Coronary artery (tissue), 2 donors: ENCODE measurements at regions not wholly inside any gene's neighbourhood (a gene's known extent, or its start where the extent isn't known, plus 50 kb on each side); places are given as distances from the start of the nearest gene placed in this dataset.

ENCODE experiments used
- DNase-seq: peaks from one replicate; pipeline ENCODE4 v3.0.0-alpha.2; 2017; ENCODE audit warnings: low spot score
- H3K27ac ChIP-seq, 2 donors: fragments of 200-600 bp; sonication (generic); one replicate each; pipeline ENCODE4 v1.5.1; 2016 to 2019
- H3K4me3 ChIP-seq: fragments of 200-600 bp; sonication (generic); 2 replicates; pipeline ENCODE4 v1.5.1; 2016; ENCODE audit warnings: mild to moderate bottlenecking, moderate library complexity
- TF ChIP-seq, protein P1 (sequence below): fragments of 200-600 bp; sonication (generic); IDR thresholded peaks from one replicate; pipeline ENCODE4 v1.5.1; 2019; ENCODE audit warnings: antibody characterized with exemption

DNA sequence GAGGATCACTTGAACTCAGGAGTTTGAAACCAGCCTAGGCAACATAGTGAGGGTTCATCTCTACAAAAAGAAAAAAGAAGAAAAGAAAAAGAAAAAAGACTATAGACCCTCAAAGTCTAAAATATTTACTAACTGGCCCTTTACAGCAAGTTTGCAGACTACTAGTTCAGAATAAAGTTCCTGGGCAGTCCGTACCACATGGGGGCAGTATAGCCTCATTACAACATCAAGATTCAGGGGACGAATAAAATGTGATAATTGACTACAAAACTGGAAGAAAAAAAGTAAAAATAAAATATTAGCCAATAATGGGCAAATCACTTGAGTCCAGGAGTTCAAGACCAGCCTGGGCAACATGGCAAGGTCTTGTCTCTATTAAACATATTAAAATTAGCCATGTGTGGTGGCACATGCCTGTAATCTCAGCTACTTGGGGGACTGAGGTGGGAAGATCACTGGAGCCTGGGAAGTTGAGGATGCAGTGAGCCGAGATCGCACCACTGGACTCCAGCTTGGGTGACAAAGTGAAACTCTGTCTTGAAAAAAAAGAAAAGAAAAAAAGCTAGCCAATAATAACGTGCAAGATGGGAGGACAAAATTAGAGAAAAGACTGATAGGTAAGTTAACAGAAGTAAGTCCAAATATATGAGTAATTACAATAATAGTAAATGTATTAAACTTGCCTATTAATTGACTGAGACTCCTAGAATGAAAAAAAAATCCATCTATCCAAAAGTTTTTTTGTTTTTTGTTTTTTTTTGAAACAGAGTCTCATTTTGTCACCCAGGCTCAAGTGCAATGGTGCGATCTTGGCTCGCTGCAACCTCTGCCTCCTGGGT lies 129.4 kb upstream of the SEC14L1 start:
- no peak overlapping the region for H3K27ac ChIP-seq
- TF ChIP-seq, protein P1, sequence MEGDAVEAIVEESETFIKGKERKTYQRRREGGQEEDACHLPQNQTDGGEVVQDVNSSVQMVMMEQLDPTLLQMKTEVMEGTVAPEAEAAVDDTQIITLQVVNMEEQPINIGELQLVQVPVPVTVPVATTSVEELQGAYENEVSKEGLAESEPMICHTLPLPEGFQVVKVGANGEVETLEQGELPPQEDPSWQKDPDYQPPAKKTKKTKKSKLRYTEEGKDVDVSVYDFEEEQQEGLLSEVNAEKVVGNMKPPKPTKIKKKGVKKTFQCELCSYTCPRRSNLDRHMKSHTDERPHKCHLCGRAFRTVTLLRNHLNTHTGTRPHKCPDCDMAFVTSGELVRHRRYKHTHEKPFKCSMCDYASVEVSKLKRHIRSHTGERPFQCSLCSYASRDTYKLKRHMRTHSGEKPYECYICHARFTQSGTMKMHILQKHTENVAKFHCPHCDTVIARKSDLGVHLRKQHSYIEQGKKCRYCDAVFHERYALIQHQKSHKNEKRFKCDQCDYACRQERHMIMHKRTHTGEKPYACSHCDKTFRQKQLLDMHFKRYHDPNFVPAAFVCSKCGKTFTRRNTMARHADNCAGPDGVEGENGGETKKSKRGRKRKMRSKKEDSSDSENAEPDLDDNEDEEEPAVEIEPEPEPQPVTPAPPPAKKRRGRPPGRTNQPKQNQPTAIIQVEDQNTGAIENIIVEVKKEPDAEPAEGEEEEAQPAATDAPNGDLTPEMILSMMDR = no peak
- no peak for DNase-seq
- no peak overlapping the region for H3K4me3 ChIP-seq

DNA sequence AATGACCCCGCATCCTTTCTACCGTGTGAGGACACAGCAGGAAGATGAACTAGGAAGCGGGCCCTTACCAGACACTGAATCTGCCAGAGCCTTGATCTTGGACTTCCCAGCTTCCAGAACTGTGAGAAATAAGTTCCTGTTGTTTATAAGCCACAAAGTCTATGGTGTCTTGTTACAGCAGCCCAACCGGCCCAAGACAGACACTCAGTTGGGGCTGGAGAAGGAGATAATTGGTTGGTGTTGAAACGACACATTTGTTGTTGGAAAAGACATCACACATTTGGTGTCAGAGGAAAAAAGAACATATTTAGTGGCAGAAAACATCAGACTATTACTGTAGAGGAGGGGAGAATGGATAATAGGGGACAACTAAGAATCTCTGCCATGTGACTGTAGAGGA lies 122.3 kb upstream of the SEC14L1 start:
- H3K4me3 ChIP-seq = no peak overlapping the region
- DNase-seq = no peak
- no peak overlapping the region for H3K27ac ChIP-seq
- TF ChIP-seq, protein P1 = no peak

DNA sequence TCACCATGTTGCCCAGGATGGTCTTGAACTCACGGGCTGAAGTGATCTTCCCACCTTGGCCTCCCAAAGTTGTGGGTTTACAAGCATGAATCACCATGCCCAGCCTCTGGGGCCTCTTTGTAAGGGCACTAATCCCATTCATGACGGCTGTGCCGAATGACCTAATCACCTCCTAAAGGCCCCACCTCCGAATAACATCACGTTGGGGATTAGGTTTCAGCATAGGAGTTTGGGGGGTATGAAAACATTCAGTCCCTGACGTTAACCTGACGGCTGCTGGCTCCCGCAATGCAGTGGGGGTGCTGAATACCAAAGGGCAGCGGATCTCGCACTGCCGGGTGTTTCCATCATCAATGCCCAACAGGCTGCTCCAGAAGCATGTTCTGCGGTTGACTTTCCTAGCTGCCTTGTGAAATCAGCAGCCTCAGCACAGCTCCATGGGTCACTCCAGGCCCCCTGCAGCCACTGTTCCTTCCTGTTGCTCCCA lies 120.8 kb upstream of the SEC14L1 start:
- Histone ChIP-seq H3K4me3 (no peak overlapping the region), H3K27ac (no peak overlapping the region)
- DNase-seq = no peak
- TF ChIP-seq, protein P1 = no peak

DNA sequence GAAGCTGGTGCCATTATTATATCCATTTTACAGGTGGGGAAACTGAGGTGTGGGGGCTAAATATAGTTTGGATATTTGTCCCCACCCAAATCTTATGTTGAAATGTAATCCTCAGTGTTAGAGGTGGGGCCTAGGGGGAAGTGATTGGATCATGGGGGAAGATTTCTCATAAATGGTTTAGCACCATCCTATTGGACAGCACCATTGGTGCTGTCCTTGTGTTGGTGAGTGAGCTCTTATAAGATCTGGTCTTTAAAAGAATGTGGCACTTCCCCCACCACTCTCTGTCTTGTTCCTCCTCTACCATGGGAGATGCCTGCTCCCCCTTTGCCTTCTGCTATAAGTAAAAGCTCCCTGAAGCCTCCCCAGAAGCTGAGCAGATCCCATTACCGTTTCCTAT lies 119.8 kb upstream of the SEC14L1 start:
- no peak overlapping the region for H3K4me3 ChIP-seq
- TF ChIP-seq, protein P1 = no peak

DNA sequence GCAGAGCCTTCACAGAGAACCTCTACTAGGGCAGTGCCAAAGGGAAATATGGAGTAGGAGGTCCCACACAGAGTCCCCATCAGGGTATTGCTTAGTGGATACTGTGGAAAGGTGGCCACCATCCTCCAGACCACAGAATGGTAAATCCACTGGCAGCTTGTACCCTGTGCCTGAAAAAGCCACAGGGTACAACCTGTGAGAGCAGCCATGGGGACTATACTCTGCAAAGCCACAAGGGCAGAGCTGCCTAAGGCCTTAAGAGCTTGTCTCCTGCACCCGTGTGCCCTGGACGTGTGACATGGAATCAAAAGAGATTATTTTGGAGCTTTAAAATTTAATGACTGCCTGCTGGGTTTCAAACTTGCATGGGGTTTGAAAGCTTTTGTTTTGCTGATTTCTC lies 118.0 kb upstream of the SEC14L1 start:
- Histone ChIP-seq H3K4me3 (no peak overlapping the region), H3K27ac (no peak overlapping the region)
- no peak for DNase-seq
- TF ChIP-seq, protein P1 = no peak

More for the DNA sequence above, 119.8 kb upstream of the SEC14L1 start:
- H3K27ac ChIP-seq = no peak overlapping the region
- no peak for DNase-seq

DNA sequence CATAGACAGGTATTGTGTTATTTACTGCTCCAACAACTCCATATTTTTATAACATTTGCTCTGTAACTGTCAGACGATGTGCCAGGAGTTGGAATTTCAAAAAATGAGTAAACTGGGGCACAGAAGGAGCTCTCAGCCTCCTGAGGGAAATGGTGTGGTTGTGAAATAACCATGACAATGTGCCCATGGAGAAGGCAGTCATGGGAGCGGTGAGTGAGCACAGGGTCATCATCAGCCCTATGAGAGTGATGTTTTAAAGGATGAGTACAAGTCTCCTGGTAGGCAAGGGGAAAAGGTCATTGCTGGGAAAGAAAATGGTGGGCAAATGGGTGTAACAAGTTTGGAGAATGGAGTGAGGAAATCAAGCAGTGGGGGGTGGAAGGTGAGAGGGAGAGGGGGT lies 115.0 kb upstream of the SEC14L1 start:
- H3K4me3 ChIP-seq = no peak overlapping the region
- TF ChIP-seq, protein P1 = no peak

More for the DNA sequence above, 115.0 kb upstream of the SEC14L1 start:
- H3K27ac ChIP-seq = no peak overlapping the region
- DNase-seq = no peak
